Osteoblast (primary cell): ENCODE measurements at regions not wholly inside any gene's neighbourhood (a gene's known extent, or its start where the extent isn't known, plus 50 kb on each side); places are given as distances from the start of the nearest gene placed in this dataset.

Experiments used
- DNase-seq: peaks from one replicate; pipeline ENCODE4 v3.0.0; 2011; ENCODE audit warnings: low spot score, mixed read lengths; ENCODE audit not compliant: insufficient read length; ENCODE audit errors: missing footprints
- H2AFZ ChIP-seq: 2 replicates; pipeline ENCODE4 v1.6.0; 2011; ENCODE audit warnings: mild to moderate bottlenecking, low read length
- H3K27ac ChIP-seq: 2 replicates; pipeline ENCODE4 v1.5.1; 2011; ENCODE audit warnings: mild to moderate bottlenecking, low read depth, low read length, moderate library complexity
- H3K27me3 ChIP-seq: 2 replicates; pipeline ENCODE4 v1.6.0; 2012; ENCODE audit warnings: mild to moderate bottlenecking, control low read depth, inconsistent platforms, low read length, moderate library complexity; ENCODE audit not compliant: insufficient read depth
- H3K36me3 ChIP-seq: 2 replicates; pipeline ENCODE4 v1.5.1; 2011; ENCODE audit warnings: mild to moderate bottlenecking, low read length, control low read depth, moderate library complexity; ENCODE audit not compliant: insufficient read depth
- H3K4me1 ChIP-seq: 2 replicates; pipeline ENCODE4 v1.5.1; 2011; ENCODE audit warnings: mild to moderate bottlenecking, low read length, control low read depth, moderate library complexity; ENCODE audit not compliant: insufficient read depth
- H3K4me2 ChIP-seq: 2 replicates; pipeline ENCODE4 v1.6.0; 2011; ENCODE audit warnings: mild to moderate bottlenecking, low read length; ENCODE audit not compliant: insufficient read depth
- H3K4me3 ChIP-seq: fragments of 200-600 bp; sonication (generic); 3 replicates; pipeline ENCODE4 v1.5.1; 2012; ENCODE audit warnings: mild to moderate bottlenecking, low read length, inconsistent platforms; ENCODE audit not compliant: insufficient read depth
- H3K79me2 ChIP-seq: 2 replicates; pipeline ENCODE4 v1.6.0; 2012; ENCODE audit warnings: mild to moderate bottlenecking, low read length, control low read depth, inconsistent platforms; ENCODE audit not compliant: insufficient read depth
- H3K9me3 ChIP-seq: 2 replicates; pipeline ENCODE4 v1.5.1; 2011; ENCODE audit warnings: low read depth, low read length, control low read depth
- H4K20me1 ChIP-seq: 2 replicates; pipeline ENCODE4 v1.6.0; 2012; ENCODE audit warnings: mild to moderate bottlenecking, low read length, control low read depth; ENCODE audit not compliant: insufficient read depth
- CTCF ChIP-seq: IDR thresholded peaks from 2 replicates; pipeline ENCODE4 v1.5.1; 2011; ENCODE audit warnings: mild to moderate bottlenecking, low read depth, low read length, moderate library complexity; ENCODE audit errors: extremely low read depth

- peak overlapping the region; percentile 95 for H3K27ac ChIP-seq
- no peaks in the 10 kb centered on the region for H3K9me3 ChIP-seq
- H3K4me1 ChIP-seq = peaks cover 21% of the 10 kb centered on the region
- H3K4me2 ChIP-seq = peak overlapping the region; percentile 50
- H2AFZ ChIP-seq = peak overlapping the region; percentile 43
- H4K20me1 ChIP-seq = no peaks in the 10 kb centered on the region
- H3K4me3 ChIP-seq = no peak overlapping the region
- no peaks in the 10 kb centered on the region for H3K36me3 ChIP-seq
- H3K27me3 ChIP-seq = no peaks in the 10 kb centered on the region
- no peaks in the 10 kb centered on the region for H3K79me2 ChIP-seq
- no peak for TF ChIP-seq CTCF
- peak; percentile 74 for DNase-seq
Measured at GRCh38 chr4:145279122-145279960, 99.0 kb upstream of the OTUD4 start.

- no peaks in the 10 kb centered on the region for H4K20me1 ChIP-seq
- no peak overlapping the region for H3K4me3 ChIP-seq
- DNase-seq = peak; percentile 71
- peak overlapping the region; percentile 95 for H3K27ac ChIP-seq
- H3K27me3 ChIP-seq = no peaks in the 10 kb centered on the region
- H2AFZ ChIP-seq = peak overlapping the region; percentile 43
- peak overlapping the region; percentile 50 for H3K4me2 ChIP-seq
- TF ChIP-seq CTCF = no peak
- H3K9me3 ChIP-seq = no peaks in the 10 kb centered on the region
- no peaks in the 10 kb centered on the region for H3K79me2 ChIP-seq
- H3K4me1 ChIP-seq = peaks cover 21% of the 10 kb centered on the region
- H3K36me3 ChIP-seq = no peaks in the 10 kb centered on the region
Measured at GRCh38 chr4:145278341-145279121, 98.1 kb upstream of the OTUD4 start.

- Histone ChIP-seq H3K27ac (no peak overlapping the region), H3K4me3 (no peak overlapping the region), H3K4me2 (no peak overlapping the region), H3K36me3 (no peaks in the 10 kb centered on the region), H2AFZ (peak overlapping the region; percentile 37), H3K79me2 (no peaks in the 10 kb centered on the region), H3K9me3 (no peaks in the 10 kb centered on the region), H3K4me1 (peaks cover 21% of the 10 kb centered on the region), H3K27me3 (no peaks in the 10 kb centered on the region), H4K20me1 (no peaks in the 10 kb centered on the region)
- no peak for DNase-seq
- TF ChIP-seq CTCF = no peak
Measured at GRCh38 chr4:145277011-145277410, 96.6 kb upstream of the OTUD4 start.

GRCh38 chr4:145276050-145276449 is 95.7 kb upstream of the OTUD4 start:
- Histone ChIP-seq H3K27ac (no peak overlapping the region), H3K9me3 (no peaks in the 10 kb centered on the region), H3K4me2 (no peak overlapping the region), H3K27me3 (no peaks in the 10 kb centered on the region), H3K4me3 (no peak overlapping the region), H3K4me1 (peaks cover 21% of the 10 kb centered on the region), H2AFZ (no peak overlapping the region), H3K36me3 (no peaks in the 10 kb centered on the region), H4K20me1 (no peaks in the 10 kb centered on the region), H3K79me2 (no peaks in the 10 kb centered on the region)
- no peak for TF ChIP-seq CTCF
- DNase-seq = no peak
